ENCODE measurements at regions not wholly inside any gene's neighbourhood (a gene's known extent, or its start where the extent isn't known, plus 50 kb on each side); places are given as distances from the start of the nearest gene placed in this dataset.

DNA sequence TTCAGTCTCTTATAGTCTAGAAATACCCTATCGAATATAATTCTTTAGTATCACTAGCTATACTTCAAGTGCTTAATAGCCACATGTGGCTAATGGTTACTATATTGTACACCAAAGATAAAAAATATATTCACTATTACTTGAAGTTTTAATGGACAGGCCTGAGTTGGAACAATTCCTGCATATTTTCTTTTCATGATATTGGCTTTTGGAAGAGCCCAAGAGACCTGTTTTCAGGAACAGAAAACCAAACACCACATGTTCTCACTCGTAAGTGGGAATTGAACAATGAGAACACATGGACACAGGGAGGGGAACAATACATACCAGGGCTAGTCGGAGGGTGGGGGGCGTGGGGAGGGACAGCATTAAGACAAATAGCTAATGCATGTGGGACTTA lies 334.4 kb upstream of the TRIB2 start:
- DNase-seq, result no peak

DNA sequence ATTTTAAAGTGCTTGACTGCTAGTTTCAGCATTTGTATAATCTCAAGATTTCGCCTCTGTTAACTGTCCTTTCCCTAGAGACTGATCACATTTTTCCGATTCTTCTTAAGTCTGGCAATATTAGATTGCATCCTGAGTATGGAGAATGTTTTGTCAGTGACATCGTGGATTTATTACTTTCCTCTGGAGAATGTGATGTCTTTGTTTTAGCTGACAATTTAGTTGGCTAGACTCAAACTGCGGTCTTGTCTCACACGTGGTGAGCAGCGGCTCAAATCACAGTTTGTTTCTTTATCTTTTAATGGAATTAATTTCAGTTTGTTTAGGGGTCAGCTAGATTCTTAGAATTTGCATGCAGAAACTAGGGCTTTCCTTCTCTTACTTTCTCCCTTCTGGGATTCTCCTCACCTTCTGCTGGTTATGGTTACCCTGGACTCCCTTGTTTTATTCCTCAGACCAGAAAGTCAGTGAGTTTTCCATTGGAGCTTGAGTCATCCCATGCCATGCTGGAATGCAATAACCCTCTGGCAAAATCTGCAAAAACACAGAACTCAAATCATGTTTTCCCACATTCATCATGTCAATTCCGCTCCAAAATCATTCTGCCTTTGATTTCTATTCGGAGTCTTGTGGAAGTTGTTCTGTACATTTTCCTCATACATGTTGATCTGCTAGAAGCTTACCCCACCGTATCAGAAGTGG lies 327.2 kb upstream of the TRIB2 start:
- peak; percentile 34 for DNase-seq

DNA sequence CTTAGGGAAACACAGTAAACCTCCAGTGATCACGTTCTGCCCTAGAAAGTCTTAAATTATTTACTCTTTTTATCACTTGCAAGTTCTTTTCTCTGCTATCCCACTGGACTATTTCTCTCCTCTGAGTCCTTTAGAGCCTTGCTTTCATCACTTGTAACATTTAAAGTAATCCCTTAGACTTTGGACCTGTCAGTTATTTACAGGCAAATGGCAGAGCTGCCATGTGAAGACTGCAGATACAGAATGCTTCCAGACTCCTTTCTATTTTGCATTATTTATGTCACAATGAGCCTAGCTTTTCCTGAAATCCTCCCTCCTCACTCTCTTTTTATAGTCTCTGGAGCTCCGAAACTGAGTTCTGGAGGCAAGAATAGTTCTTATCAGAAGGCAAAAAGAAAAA lies 325.6 kb upstream of the TRIB2 start:
- DNase-seq, result no peak

DNA sequence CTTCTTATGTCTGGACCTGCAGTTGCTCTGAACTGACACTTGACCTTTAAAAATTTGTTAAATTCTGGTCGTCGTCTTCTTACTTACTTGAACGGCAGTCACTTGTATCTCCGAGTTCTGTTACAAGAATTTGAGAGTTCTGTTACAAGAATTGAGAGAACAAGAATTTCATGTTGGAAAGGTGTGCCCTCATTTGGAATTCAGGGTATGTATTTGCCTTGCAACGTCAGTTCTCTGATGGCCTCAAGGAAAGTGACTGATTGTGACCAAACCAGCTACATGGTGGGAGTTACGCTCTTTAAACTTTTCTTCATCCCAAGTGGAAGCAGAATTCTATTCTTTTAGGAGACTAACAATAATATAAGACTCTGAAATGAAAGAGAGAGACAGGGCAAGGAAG lies 320.0 kb upstream of the TRIB2 start:
- no peak for DNase-seq

DNA sequence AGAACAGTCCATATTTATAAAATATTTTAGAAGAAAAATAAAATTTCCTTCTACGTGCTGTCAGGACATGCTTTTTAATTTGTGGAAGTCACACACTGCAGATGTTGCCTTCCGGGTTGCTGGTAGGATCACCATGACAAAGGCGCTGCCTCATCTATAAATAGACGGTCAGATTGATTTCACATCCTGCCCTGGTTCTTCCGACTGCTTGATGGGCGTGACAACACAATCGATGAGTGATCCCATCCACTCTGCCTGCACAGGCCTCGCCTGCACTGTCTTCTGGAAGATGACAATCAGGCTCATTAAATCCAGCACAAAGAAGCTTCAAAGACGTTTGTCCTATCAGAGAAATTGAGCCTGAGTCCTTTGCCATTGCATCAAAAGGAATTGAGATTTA lies 318.9 kb upstream of the TRIB2 start:
- DNase-seq, result peak; percentile 34

DNA sequence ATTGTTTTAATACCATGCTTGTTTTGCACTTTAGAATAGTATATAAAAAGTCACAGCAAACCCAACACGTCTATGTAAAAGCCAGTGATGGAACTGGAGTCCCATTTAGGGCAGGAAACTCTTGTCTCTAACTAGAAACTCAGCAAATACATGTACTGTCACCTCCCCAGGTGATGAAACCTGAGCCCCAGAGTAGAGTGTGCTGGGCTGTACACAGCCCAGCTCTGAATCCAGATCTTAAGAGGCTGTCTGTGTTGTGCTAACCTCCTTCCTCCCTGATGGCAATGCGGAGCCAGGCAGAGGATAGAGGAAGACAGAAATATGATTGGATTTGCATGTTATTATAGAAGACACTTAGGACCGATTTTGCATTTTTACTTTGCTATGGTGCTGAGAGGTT lies 317.5 kb upstream of the TRIB2 start:
- DNase-seq, result no peak

DNA sequence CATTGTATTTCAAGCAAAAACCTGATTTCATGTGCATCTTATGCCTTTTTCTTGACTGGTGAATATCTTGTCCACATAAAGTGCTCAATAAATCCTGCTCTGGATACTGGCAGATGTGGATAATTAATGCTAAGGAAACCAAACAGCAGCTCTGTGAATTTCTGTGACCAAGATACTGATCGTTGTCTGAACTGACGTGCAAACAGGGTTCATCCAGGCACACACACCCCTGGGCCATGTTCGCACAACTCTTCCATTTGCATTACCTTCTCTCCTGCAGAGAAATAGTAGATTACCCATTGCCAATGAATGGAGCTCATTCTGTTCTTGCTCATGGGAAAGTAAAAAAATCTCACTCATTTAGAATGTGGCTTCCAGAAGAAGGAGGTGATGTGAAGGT lies 316.2 kb upstream of the TRIB2 start:
- DNase-seq, result no peak

DNA sequence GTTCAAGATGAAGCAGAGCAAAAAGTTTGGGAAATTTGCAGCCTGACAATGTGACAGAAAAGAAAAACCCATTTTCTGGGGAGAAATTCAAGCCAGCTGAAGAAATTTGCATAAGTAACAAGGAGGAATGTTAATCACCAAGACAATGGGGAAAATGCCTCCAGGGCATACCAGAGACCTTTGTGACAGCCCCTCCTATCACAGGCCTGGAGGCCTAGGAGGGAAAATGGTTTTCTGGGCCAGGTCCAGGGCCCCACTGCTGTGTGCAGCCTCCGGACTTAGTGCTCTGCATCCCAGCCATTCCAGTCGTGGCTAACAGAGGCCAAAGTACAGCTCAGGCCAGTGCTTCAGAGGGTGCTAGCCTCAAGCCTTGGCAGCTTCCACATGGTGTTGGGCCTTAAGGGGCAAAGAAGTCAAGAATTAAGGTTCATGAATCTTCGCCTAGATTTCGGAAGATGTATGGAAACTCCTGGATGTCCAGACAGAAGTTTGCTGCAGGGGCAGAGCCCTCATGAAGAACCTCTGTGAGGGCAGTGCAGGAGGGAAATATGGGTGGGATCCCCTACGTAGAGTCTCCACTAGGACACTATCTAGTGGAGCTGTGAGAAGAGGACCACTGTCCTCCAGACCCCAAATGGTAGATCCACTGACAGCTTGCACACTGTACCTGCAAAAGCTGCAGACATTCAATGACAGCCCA lies 314.1 kb upstream of the TRIB2 start:
- no peak for DNase-seq

DNA sequence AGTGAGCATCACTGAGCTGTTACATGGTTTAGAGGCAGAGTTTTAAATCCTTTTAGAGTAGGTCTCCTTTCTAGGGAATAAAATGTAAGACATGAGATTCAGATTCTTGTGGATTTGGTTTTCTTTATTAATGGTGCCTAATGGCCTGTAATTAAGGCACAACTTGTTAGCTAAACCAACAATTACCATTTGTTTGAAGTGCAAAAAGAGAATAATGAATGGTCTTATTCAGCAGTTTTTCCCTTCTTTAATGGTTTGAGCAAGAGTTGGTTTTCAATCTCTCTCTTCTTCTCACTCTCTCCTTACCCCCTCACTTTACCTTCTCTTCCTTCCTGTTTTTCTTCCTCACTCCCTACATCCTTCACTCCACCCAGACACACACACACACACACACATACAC lies 312.2 kb upstream of the TRIB2 start:
- DNase-seq, result no peak

DNA sequence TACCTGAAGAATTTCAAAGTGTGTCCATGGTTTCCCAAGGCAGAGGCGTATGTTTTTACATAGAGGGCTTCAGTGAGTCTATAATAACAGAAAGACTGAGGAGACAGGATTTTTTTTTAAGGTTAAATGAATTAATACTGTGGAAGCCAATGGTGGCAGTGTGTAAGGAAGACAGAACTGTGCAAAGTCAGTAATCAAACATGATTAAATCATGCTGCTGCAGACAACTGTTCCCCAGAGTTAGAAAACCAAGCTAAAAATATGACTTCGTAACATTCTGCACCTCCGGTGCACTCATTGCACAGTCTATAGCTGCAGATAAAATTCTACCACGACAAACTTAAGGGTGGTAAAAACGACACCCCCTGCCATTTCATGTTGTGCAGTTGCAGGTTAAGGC lies 309.6 kb upstream of the TRIB2 start:
- no peak for DNase-seq

DNA sequence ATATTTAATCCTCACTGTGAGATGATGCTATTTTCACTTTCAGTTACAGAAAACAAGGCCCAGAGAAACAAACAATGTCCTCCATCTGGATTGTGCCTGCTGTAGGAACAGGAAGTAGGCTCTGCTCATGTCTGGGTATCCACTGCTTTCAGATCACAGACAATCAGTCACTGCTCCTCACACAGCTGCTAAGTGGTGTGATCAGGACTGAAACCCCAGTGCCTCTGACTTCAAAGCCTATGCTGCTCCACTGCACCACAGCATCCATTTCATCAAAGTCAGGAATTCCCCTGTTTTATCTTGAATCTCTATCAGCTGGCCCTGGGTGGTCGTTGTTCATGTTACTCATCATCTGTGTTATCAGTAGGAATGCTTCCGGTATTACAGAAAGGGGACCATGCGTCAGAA lies 303.8 kb upstream of the TRIB2 start:
- peak; percentile 34 for DNase-seq

DNA sequence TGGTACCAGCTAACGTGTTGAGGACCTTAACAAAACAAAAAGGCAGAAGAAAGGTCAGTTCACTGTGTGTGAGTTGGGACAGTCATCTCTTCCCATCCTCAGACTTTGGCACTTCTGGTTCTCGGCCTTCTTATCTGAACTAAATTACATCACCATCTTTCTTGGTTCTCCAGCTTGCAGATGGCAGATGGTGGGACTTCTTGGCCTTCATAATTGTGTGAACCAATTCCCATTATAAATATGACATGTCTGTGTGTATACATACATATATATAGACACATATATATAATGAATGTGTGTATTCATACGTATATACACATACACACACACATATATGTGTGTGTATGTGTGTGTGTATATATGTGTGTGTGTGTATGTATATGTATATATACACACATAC lies 301.2 kb upstream of the TRIB2 start:
- DNase-seq, result no peak

DNA sequence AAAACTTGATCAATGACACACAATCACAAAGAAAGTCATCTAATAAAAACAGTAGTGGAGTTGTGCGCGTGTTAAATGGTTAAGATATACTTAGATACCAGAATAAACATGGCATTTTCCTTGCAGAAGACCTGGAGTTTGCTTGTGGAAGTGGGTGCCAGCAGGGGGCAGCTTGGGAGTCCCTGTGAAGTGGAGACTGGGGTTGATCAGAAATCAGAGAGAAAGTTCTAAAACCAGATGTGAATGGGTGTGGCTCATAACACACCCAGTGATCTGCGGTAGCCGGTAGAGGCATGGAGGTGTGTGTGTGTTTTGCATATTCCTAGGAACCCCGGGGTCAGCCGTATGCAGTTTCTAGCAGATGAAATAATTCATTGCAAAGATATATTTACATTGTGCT lies 300.1 kb upstream of the TRIB2 start:
- peak; percentile 20 for DNase-seq

DNA sequence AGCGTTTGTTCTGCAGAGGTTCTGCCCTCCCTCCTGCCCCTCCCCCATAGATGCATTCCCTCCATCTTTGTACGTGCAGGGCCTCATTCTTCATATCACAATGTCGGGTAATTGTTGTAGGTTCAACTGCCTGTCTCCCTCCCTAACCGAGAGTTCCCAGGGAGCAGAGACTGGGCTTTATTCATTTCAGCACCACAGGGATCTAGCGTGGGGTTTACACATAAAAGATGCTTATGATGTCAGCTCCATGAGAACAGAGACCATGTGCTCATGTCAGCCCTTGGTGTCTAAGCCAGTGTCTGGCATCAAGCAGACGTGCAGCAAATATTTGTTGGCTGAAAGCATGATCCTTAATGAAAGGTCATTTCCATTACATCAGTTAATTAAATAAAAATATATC lies 298.9 kb upstream of the TRIB2 start:
- DNase-seq, result no peak

DNA sequence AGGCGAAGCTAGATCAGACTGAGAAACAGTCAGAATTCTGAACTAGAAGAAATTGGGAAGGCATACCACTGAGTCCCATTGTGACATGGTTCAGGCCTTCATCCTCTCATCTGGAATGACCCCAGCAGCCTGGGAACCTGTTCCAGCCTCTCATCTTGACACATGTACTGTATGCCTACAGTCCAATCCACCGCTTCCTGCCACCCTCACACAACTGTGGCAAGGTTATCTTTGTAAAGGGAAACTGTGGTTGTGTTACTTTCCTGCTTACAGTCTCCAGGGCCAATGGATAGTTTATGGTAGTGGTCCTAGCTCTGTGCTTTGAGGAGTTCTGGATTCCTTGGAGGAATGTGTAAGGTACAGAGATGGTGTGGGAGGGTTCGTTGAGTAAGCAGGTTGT lies 296.9 kb upstream of the TRIB2 start:
- DNase-seq, result no peak

DNA sequence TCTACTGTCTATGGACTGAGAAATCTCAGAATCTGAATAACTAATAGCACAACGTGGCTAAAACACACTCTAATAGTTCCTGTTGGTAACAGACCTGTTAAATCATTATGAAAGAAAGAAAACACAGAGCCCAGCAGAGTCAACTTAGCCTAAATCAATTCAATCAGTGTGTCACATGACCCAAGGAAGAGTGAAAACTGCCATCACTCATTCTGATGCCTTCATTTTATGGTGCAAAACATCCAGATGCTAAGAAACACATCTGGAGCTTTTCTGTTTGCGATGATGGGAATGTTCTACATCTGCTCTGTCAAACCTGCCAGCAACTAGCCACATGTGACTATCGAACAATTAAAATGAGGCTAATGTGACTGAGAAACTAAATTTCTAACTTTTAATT lies 295.7 kb upstream of the TRIB2 start:
- DNase-seq, result no peak

DNA sequence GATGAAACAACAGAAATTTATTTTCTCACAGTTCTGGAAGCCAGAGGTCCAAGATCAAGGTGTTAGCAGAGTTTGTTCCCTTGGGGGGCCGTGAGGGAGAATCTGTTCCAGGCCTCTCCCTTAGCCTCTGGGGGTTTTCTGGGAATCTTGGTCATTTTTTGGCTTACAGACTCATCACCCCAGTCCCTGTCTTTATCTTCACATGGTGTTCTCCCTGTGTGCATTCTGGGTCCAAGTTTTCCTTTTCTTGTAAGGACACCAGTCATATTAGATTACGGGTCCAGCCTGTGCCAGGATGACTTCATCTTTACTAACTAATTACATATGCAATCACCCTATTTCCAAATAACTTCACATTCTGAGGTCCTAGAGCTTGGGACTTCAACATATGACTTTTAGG lies 292.5 kb upstream of the TRIB2 start:
- no peak for DNase-seq

DNA sequence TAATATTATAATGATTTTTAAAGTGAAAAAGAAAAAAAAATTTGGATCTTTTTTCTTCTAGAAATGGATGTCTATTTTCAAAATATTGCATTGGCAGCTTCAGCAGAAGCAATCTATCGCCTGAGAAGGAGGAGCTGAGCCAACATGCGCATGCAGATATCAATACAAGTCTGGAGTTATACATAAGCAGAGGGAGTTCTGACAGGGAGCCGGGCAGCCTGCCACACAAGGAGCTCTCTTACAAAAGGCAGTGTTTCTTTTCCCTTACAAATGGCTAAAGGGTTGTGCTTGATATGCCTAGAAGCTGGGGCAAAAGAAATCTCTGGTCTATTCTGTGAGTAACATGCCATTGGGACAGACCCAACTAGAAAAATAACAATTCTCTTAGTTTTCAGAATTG lies 291.9 kb upstream of the TRIB2 start:
- no peak for DNase-seq

DNA sequence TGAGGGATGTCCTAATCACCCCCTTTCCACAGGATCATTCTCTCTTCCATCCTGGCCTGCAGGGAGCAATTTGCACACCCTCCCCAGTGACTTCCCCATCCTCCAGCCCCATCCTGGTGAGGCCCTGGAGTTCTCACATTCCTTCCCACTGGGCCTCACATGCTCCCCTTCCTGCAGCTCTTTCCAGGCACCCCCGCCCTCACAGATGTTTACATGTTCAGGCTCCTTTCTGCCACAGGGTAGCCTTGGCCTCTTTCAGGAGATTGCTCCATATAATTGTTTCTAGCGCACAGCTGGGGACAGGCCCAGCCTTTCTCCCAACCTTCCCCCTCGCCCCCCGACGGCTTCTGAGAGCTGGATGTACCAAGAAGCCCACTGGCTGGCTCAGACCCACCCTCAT lies 288.4 kb upstream of the TRIB2 start:
- peak; percentile 28 for DNase-seq

DNA sequence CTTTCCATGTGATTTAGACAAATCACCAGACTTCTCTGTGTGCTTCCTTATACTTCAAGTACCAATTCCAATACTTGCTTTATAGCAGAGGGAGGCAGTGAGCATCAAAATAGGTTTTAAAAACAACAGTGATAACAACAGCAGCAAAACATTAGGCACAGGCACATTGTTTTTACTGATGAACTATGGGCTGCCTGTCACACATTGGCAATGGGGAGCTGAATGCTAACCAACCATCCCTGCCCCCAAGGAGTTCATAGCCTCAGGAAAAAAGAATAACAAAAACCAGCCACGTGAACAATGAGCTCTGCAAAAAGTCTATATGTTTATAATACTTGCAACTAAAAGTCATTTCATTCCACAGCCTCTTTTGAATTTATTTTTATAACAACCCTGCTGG lies 287.9 kb upstream of the TRIB2 start:
- no peak for DNase-seq

DNA sequence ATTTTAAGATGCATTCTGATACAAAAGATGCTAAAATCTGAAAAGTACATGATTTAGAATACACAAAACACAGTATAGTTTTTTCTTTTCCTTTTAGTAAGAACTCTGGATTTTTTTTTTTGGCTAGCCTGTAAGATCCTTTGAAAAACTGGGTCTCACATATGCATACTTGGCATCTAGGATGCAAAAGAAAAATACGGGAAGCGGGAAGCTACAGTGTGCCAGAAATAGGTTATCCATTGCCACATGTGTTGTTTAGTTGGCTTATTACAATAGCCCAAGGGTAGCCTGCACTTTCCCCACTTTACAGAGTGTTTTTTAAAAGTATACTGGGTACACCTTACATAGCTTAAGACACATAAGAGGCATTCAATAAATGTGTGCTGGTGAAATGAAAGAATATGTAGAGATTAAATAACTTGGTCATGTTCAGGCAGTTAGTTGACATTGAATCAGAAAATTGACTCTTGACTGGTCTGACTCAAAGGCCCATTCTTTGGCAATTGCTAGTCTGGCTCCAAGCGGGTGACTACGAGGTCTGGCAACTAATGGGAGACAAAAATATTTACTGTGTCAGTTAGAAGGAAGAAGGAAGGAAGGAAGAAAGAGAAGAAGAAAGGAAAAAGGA lies 286.8 kb upstream of the TRIB2 start:
- peak; percentile 61 for DNase-seq

DNA sequence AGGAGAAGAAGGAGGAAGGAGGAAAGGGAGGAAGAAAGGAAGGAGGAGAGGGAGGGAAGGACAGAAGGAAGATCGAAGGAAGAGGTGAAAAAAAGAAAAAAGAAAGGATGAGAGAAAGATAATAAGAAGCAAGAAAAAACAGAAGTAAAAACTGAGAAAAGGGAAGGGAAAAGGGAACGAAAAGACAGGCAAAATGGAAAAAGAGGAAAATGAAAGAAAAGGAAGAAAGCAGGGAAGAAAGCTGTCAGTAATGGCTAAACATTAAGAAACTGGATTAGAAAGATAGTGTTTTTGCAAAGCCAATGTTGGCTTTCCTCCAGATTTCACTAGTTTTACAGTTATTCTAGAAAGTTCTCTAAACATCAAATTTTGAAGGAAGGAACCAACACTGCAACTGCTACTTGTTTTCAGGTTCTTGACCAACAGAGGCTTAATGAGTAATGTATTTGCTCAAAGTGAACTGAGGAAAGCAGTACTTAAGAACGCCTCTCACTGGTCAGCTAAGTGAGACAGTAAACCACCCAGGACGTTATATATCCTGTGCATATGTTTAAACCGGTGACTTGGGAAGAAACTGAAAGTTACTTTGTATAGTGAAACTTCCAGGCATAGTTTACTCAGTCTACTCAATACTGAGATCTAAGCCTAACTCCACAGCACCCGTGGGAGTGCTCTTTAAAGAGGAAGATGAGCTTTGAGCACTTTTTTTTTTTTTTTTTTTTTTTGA lies 286.2 kb upstream of the TRIB2 start:
- no peak for DNase-seq

DNA sequence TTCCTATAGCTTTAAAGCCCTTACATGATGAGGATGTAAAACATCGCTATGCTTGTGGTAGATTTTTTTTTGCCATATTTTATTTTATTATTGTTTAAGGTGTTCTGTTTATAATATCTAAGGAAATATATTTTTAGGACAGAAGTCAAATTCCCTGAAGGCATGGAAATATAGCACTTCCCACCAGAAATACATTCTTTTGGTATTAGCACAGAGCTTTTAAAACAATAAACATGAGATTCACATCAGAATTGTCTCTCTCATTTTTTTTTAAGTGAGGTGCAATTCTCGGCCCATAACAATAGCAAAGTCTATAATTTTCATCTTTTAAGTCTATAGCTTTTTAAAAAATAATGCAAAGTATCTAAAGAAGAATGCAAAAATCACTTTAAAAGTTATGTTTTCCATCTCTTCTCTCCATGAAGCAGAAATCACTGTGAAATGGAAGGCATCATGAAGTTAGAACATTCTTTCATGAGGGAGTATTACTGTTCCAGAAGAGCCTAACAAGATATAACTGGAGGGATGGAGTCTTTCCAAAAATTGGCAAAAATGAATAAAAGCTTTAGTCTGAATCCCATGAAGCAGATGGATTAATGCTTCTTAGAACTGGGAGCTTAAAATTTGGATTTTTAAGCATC lies 283.6 kb upstream of the TRIB2 start:
- DNase-seq, result no peak
